NCI-H187 (cell line): ENCODE measurements at regions not wholly inside any gene's neighbourhood (a gene's known extent, or its start where the extent isn't known, plus 50 kb on each side); places are given as distances from the start of the nearest gene placed in this dataset.

Source experiments
- DNase-seq, 2 experiments: peaks; one replicate each; lab custom pipeline; 2025; lab: John Stamatoyannopoulos, UW

DNA sequence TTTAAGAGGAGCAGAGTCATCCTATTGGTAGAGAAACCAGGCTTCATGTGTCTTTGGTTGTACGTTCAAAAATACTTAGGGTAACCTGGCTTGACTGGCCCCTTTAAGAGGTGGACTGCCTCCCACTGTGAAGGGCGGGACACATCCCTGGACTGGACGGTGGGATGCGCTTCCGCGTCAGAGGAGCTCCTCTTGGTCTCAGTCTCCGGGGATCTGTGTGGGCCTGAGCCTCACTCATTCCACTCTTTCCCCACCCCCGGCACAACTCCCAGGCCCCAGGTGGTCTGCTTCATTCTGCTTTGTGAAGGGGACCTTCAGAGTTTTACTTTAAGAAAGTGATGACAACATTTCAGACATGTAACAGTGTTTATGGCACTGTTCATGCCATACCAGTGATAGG lies 601.1 kb downstream of the IRX1 start:
- no peak for DNase-seq

DNA sequence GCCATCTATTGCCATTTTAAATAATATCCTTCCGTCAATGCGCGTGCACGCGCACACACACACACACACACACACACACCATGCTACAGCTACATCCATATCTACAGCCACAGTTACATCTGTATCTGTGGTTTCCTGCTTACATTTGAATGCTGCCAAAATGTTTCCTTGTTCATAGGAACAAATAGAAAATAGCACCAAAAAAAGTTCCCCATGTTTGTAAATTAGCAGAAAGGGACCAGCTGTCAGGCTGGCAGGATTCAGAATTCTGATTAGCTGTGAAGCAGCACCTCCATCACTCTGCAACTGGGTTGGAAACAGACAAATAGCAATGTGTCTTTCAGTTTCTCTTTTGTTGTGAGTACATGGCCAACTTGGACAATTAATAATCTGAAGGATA lies 601.5 kb downstream of the IRX1 start:
- DNase-seq: no peak

DNA sequence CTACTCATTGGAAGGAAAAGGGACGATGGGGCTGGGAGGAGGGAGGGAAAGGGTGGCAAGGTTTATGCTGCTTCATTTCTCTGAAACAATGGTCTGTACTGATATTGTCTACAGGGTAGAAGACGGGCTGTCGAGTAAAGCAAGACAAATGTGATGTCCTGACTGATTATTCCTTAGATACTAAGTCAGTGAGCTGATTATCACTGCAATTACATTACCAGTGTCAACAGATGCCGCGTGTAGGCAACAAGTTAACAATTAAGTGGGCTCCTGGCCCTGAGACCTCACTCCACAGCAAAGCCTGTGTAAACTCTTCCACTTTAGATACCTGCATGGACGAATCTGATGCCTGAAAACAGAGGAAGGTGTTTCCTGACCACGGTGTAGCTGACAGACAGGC lies 602.8 kb downstream of the IRX1 start:
- DNase-seq: no peak

DNA sequence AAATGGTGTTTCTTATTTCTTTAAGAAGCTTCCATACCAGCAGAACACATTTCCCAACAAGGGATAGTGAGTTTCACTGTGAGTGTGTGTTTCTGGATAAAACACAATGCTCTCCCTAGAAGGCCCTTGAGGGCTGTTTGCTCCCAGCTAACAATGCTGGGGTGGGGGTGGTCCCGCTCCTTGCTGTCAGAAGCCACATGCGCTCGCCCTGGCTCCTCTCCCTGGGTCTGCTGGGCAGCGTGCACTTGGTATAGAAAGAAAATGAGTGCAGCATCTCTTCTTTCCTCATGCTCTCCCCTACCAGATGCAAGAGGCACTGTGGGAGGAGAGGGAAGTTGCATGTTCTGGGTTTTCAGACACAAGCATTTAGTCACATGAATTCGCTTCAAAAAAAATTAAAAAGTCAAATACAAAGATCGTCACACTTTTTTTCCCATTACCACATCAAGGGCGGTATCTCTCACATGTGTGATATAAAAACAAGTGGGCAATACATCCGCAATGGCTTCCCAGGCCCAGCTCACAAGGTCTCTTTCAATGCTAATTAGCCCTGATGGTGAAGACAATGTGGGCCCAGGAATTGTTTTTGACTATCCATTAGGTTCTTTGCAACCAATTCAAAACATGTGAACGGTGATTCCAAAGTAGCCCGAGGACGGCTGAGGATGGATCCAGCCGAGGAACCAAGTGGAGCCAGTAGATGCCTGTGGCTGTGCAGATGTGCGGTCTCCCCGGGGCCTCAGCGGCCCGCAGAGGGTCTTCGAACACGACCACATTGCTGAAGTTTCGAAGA lies 603.6 kb downstream of the IRX1 start:
- DNase-seq: no peak

DNA sequence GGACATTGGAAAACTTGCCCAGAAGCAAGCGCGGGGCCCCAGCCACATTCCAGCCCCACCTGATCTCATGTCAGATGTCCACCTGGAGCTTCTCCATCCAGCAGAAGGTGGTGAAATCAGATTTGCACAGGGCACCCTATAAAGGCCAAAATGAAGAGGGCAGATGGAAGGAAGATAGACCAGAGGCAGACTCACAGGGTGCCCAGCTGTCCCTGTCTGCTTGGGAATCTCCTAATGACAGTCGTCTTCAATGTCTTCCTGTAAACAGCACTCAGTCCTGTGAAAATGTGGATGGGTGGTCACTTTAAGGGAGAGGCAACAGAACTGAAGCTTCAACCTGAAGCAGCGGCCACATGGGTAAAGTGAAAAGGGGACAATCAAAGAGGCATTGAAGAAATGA lies 607.5 kb downstream of the IRX1 start:
- DNase-seq: no peak

DNA sequence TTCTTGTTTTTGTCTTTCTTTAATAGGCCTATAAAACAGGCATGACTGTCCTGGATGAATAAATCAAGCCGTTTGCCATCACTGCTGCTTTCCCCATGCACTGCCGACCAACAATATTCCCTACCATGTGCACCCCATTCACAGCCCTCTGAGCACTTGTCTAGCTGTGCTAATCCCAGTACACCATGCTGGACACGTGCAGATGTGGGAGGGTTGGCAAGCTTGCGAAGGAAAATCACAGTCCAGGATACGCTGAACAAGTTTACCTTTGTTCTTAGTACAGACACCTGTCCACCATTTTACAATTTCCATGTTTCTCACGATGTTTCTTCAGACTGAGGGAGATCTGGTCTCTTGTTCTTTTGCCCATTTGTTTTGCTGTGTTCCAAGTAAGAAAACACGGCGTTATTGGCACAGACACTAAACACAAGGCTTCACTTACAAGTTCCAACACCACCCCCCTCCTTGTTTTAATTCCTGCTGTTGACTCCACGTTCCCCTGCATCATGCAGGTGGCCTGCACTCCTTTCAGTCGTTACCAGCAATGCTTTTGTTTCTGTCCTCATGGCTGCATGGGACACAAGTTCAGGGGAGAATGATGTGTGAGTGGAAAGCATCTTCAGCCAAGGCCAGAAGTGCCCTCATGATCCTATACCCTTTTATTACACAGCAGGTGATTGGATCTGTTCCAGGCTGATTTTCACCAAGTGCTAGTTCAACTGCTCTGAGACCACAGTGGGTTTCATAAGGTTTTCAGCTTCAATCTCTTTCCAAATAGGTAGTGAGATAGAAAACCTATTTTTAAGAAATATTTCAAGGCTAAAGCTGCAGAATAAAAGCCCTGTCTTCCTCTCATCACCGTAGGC lies 608.9 kb downstream of the IRX1 start:
- DNase-seq: peak; percentile 53

DNA sequence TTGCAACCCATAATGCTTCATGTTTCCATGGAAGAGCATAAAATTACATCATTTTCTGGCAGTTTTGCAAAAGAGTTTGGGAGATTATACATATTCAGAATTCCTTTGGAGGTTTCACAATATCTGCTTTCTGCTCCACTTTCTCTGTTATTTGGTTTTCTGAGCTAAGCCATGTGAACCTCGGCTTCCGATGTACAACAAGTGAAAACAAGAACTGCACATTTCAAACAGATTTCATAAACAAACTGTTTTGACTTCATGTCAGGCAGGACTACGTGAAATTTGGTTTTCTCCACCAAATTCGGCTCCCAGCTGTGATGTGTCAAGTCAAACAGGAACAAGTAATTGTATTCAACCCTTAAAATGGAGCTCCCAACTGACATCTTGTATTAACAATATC lies 609.8 kb downstream of the IRX1 start:
- no peak for DNase-seq

DNA sequence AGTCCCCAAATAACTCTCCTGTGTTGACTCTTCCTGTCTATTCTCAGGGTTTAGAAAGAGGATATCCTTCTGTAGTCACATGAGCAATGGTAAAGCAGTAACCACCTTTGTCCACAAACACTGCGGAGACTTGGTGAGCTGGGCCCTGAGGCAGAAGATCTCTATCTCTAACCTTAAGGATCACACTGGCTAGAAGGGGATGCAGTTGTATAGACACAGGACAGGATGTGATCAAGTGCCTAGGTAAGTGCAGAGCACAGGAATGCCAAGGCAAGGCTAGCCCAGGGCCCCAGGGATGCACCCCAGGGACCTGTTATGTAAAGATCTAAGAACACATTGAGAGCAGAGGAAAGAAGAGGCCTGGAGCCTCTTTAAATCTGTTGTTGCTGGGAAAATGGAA lies 610.5 kb downstream of the IRX1 start:
- no peak for DNase-seq

DNA sequence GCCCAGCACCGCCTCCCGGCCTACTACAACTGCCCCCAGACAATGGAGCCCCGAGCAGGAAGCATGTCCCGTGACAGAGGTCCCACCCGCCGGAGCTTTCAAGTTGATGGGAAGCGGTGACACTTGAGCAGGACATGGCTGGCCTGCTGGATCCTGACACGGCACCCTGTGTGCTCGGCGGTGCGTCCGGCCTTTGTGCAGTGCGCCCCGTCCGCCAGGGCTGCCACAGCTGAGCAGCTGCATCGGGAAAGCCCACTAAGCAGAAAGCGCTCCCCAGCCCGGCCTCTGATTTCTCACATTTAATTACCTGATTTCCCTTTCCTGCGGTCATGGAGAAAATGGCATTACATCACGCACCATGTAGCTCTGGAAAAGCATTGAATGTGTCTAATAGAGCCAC lies 611.9 kb downstream of the IRX1 start:
- DNase-seq: no peak

DNA sequence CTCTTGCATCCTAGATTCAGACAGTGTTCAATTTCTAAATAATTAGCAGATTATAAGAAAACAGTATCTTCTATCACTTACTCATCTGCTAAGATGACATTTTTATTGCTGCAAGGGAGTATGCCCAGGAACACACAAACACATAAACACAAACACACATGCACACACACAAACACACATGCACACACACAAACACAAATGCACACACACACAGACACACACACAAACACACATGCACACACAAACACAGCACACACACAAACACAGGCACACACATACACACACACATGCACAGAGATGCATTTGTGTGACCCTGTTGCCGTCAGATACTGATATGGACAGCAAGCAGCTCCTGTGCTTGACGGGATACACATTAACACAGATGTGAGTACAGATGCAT lies 612.9 kb downstream of the IRX1 start:
- no peak for DNase-seq

DNA sequence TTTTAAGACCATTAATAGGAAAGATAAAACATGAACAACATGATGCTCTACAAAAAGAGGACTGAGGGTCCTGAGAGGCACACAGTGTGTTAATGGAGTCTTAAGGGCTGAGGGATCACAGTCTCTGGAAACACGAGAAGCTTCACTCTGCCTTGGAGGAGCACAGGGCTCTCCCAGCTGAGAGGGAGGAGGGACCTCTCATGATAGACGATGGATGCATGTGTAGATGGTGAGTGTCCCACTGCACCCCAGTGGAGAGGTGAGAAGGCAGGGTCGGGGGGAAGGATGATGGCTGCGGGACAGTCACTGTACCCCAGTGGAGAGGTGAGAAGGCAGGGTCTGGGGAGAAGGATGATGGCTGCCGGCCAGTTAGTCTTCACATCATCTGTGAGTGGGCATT lies 613.4 kb downstream of the IRX1 start:
- DNase-seq: no peak

DNA sequence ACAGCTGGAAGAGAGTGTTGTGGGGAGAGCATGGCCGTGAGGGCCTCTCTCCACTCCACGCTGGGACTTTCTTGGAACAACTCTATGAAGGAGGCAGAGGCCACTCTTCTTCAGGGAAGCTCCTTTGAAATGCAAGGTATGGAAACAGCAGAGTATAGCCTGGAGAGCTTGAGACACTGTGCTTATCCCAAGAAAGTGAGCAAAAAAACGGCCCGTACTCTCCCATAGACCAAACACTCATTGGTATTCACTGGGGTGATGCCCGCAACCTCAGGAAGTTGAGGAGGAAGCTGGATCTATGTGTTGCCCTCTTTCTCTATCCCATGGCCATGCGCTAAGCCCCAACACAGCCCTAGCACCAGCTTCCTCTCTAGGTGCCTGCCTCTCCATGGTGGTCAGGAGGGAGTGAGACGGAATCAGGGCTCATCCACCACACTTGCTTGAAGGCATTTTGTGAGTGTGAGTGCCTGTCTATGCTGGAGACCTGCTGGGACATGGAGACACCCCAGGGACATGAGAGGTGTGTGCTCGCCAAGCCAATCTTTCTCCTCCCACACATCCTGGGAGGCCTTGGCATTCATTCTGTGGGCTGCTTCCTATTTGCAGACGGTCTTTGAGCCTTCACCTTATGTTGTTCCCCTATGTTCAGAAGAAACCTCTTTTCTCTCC lies 616.6 kb downstream of the IRX1 start:
- DNase-seq: no peak

DNA sequence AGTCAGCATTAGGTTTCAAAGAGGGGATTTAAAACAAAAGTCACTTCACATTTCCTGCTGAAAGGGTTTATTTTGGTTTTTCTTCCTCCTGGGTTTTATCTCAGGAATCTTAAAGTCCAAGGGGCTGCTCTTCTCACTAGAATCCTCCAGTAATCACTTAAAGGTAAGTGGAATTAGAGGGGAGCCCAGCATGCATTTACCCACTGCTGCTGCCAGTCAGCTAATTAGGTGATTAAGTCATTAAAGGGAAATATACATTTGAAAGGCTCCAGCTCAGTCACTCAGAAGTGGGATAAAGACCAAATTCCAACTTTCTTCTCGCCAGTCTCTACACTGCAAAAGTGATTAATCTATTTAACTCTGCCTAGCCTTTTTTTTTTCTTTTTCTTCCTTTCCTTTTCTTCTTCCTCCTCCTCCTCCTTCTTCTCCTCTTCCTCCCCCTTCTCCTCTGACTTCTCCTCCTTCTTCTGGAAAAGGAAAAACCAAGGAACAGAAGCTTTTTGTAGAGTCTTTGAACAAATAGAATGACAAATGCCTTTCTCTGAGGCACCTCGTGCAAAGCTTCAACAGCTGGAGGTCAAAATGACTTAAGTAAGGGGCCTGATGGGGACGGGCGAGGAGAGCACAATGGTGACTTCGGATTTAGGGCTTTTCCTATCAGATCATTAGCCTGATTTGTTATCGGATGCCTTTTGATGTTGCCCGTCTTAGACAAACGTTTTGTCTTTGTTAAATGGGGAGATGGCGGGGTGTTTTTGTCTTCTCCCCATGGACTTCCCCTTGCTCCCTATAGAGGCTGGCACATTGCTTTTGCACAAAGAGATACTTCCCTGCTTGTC lies 617.6 kb downstream of the IRX1 start:
- no peak for DNase-seq

DNA sequence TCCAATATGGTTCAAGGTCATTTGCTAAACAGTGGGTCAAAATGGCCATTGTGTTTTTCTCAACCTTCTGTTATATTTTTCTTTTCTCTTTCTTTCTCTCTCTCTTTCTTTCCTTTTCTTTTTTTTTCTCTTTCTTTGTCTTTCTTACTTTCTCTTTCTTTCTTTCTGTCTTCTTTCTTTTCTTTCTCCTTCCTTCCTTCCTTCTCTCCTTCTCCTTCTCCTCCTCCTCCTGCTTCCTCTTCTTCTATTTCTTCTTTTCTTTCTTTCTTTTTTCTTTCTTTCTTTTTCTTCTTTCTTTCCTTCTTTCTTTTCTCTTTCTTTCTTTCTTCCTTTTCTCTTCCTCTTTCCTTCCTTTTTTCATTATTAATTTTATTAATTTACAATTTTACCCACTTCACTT lies 619.5 kb downstream of the IRX1 start:
- DNase-seq: no peak

DNA sequence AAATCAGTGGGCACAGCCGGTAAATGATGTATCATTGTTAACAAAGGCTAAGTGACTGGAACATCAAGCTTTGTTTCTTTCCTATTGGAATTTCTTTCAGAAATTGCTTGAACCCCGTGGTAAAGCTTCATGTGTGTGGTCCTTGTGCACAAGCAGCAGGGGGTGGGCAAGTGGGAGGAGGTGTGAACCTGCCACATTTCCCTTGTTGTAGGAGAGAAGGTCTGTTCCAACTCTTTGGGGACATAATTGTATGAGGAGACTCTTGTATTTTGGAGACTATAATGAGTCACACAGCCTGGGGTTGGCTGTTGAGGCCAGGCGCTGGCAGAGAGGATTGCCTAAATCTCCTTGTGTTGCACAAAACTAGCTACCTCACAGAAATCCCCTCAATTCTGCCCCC lies 620.5 kb downstream of the IRX1 start:
- DNase-seq: no peak

DNA sequence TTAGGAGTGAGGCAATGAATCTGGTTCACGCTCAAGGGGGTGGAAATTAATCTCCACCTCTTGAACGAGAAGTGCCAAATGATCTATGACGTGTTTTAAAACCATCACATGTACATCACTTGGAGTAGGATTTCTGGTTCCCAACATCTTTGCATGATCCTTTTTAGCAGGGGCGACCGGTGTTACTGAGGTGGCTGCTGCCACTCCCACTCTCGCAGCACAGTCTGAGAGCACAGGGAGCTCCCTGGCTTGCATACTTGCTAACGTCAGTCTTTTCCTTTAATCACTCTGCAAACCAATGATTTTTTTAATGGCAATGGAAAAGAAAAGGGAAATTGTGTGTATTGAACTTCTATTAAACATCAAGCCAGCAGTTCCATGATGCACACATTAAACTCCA lies 624.4 kb downstream of the IRX1 start:
- DNase-seq: no peak

DNA sequence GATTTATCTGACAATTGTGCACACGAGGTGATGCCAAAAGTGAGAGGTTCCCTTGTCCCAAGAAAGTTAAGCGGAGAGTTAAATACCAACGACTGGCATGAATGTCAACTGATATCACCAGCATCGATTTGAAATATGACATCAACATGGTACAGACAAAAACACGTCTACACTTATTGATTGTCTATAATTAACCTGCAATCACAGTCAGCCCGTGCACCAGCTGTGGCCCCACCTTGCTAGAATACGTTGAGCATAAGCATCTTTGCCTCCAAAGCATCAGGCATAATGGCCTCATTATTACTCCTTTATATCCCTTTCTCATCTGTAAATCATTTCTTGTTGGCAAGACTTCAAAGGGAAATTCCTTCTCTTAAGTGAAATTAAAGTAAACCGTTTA lies 625.4 kb downstream of the IRX1 start:
- DNase-seq: no peak

DNA sequence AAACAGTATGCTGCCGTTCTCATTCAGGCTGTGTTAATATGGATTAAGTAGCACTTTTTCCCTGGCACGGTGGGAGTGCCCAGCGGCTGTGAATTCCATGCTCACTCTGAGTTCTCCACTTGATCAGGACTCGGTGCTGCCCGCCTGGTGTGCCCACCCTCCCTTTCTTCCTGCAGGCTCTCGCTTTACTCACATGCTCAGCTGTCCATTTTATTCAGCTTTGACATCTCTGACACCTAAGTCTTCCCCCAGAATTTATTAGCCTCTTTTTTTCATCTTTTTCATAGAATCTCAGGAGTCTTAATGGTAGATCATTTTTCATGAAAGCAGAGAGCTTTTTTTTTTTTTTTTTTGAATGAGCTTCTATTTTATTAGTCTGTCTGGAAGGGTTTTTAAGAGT lies 626.5 kb downstream of the IRX1 start:
- no peak for DNase-seq

DNA sequence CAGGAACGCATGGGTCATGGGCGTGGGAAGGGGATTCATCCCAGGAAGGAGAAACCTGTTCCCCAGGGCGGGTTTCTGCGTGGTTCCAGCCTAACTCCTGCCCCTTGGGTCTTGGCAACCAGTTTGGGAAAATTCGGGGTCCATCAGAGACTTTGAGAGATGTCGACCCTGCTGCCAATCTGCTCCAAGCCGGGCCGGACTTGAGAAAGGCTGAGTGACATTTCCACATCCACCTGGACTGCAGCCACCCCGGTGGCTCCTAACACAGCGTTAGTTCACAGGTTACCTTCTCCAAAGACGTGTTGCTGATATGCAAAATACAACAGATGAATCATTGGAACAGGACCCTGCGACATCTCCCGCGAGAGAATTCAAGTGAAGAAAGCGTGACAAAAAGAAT lies 627.2 kb downstream of the IRX1 start:
- DNase-seq: no peak

DNA sequence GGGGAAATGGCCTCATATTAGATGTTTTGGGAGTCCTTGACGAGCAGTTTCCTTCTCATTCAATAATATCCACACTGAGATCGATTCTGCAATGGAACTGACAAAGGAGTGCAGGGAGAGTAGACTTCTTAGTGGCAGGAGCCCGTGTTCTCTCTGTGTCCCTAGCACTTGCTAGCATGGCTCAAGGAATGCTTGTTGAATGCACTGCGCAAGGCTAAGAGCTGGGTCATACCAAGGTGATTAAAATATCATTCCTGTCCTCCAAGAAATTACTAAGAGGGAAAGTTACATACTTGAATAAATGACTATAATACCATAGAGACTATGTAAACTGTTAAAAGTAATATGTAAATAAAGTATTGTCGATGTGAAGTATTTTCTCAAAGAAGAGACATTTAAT lies 630.1 kb downstream of the IRX1 start:
- no peak for DNase-seq

DNA sequence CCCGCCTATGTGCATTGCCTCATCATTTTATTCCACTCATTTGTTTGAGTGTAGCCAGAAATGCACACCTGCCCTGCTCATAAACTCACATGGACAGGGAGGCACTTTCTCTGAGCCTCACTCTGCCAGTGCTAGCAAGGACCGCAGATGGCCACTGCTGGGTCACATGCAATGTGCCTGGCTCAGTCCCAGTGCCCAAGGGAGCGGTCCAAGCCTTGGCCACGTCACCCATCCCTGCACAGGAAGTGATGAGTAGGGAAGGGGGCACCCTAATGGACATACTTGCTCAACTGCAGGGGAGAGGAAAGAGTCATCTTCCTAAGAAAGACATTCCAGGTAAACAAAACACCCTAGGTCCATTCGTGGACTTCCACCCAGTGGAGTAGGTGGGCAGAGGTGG lies 630.9 kb downstream of the IRX1 start:
- no peak for DNase-seq

DNA sequence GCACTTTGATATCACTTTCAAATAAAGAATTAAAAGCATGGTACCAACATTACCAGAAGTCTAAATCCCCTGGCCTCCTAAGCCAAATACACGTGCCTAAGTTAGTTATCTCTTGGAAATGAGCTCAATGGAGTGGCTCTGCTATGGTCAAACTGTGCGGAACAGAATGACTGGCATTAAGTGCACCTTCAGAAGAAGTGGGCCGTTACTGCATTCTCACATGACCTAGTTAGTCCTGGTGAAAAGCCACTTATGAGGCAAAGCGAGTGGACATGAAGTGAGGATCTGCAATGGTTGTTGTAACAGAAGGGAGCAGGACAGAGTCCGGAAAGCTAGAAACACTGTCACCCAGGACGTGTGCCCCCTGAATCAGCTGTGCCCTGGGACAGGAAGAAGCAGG lies 633.1 kb downstream of the IRX1 start:
- DNase-seq: peak in 1 of 2 experiments; percentile 48
